Putamen (tissue), 1 donor: ENCODE measurements at regions not wholly inside any gene's neighbourhood (a gene's known extent, or its start where the extent isn't known, plus 50 kb on each side); places are given as distances from the start of the nearest gene placed in this dataset.
A peak's percentile ranks its signal among the peaks of the same experiment; 100 is the strongest.

Experiments
- DNase-seq: peaks from one replicate; pipeline ENCODE4 v3.0.0-alpha.2; 2016; ENCODE audit warnings: low spot score

- no peak for DNase-seq
Measured at GRCh38 chr6:43966853-43967718, 160.2 kb downstream of the MRPL14 start.

- DNase-seq, result peak; percentile 64
Measured at GRCh38 chr6:43966374-43966658, 160.9 kb downstream of the MRPL14 start.

- no peak for DNase-seq
Measured at GRCh38 chr6:43965628-43966373, 161.5 kb downstream of the MRPL14 start.

GRCh38 chr6:43964659-43965570 lies 162.3 kb downstream of the MRPL14 start:
- DNase-seq, result peak; percentile 11

- no peak for DNase-seq
Measured at GRCh38 chr6:43963877-43964658, 163.2 kb downstream of the MRPL14 start.

- no peak for DNase-seq
Measured at GRCh38 chr6:43963203-43963602, 164.0 kb downstream of the MRPL14 start.

- DNase-seq, result no peak
Measured at GRCh38 chr6:43962458-43962857, 164.8 kb downstream of the MRPL14 start.

GRCh38 chr6:43957273-43957672 lies 170.0 kb downstream of the MRPL14 start:
- no peak for DNase-seq

- no peak for DNase-seq
Measured at GRCh38 chr6:43956478-43956877, 170.8 kb downstream of the MRPL14 start.

- no peak for DNase-seq
Measured at GRCh38 chr6:43954311-43955131, 172.7 kb downstream of the MRPL14 start.

- no peak for DNase-seq
Measured at GRCh38 chr6:43953794-43954310, 173.4 kb downstream of the MRPL14 start.

GRCh38 chr6:43953256-43953655 lies 174.0 kb downstream of the MRPL14 start:
- no peak for DNase-seq

- DNase-seq, result no peak
Measured at GRCh38 chr6:43952746-43953145, 174.5 kb downstream of the MRPL14 start.

- DNase-seq, result no peak
Measured at GRCh38 chr6:43951756-43952675, 175.2 kb downstream of the MRPL14 start.

- DNase-seq, result no peak
Measured at GRCh38 chr6:43951063-43951755, 176.0 kb downstream of the MRPL14 start.

- no peak for DNase-seq
Measured at GRCh38 chr6:43950731-43951062, 176.6 kb downstream of the MRPL14 start.

- no peak for DNase-seq
Measured at GRCh38 chr6:43950051-43950605, 177.1 kb downstream of the MRPL14 start.

- no peak for DNase-seq
Measured at GRCh38 chr6:43949551-43949991, 177.7 kb downstream of the MRPL14 start.
